CD4-positive, alpha-beta T cell treated with Interleukin-15 for 4 hours (primary cell): ENCODE measurements at regions not wholly inside any gene's neighbourhood (a gene's known extent, or its start where the extent isn't known, plus 50 kb on each side); places are given as distances from the start of the nearest gene placed in this dataset.
"Not testable (repeated sequence)": the region's sequence is repeated elsewhere in the genome, so short reads cannot be mapped to it uniquely, and the experiment has no call there.

Experiments used
- DNase-seq: peaks from one replicate; pipeline ENCODE4 v3.0.0-alpha.2; 2020; ENCODE audit warnings: low spot score

DNA sequence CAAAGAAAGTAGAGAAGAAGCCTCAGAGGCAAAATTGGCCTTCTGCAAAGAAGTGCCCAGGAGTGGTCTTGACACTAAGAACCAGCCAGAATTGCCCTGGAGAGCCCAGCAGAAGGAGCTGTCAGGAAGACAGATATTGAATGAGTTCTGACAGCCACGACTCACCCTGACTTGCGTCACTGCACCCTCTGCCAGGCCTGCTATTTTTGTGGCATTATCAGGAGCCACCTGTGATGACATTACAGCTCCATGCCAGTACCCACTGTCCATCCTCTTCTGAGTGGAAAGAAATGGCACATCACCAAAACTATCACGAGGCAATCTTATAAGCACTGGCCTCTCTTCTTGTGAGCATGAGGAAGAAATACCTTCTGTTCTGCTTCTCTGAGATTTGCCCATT is 67.7 kb downstream of the SMIM20 start:
- DNase-seq: no peak

DNA sequence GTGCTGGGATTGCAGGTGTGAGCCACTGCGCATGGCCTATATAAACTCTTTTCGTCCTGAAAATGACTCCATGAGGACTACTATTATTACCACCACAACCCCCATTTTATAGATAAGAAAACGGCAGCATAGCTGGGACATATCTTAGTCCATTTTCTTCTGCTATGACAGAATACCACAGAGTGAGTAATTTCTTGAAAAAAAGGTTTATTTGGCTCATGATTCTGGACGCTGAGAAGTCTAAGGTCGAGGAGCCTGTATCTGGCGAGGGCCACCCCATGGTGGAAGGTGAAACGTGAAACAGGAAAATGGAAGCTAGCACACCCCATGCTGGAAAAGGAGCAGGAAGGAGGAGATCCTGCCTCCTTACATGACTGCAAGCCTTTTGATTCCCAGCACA is 68.9 kb downstream of the SMIM20 start:
- DNase-seq: no peak

DNA sequence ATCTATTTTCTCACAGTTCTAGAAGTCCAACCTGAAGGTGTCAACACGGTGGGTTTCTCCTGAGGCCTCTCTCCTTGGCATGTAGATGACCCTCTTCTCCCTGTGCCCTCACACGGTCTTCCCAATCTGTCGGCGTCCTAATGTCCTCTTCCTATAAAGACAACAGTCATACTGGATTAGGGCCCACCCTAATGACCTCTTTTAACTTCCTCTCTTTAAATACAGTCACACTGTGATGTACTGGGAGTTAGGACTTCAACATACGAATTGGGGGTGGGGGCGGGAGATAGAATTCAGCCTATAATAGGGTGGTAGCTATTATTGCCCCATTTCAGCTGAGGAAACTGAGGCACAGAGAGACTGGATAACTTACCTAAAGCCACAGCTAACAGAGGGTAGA is 70.2 kb downstream of the SMIM20 start:
- DNase-seq: no peak

DNA sequence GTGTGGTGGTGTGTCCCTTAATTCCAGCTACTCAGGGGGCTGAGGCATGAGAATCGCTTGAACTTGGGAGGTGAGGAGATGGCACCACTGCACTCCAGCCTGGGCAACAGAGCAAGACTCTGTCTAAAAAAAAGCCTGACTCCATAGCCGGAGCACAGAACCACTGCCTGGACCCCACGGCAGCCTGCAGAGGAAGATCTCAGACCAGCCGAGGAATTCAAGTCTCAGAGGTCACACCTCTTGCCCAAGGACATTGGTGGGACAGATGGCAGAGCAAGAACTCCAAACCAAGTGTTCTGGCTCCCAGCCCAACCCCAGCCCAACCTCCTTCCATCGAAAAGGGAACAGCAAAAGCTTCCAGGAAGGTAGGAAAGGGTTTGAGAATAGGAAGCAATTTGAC is 70.8 kb downstream of the SMIM20 start:
- DNase-seq: no peak

DNA sequence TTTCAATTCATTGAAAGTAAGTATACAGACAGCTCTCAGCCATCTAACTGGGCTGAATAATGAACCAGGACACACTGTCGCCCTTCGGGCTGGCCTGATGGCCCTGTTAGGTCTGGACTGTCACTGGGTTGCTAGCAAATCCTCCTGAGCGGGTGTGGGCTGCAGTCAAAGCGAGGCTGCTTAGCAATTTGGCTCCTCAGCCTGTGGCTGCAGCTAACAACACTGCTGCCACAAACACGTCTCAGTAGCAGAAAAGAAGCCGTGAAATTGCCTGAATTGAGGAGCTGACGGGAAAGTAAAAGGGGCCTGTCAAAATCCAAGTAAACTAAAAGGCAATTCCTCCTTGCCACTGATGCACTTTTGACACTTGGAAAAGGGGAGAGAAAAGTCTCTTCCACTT is 72.8 kb downstream of the SMIM20 start:
- no peak for DNase-seq

DNA sequence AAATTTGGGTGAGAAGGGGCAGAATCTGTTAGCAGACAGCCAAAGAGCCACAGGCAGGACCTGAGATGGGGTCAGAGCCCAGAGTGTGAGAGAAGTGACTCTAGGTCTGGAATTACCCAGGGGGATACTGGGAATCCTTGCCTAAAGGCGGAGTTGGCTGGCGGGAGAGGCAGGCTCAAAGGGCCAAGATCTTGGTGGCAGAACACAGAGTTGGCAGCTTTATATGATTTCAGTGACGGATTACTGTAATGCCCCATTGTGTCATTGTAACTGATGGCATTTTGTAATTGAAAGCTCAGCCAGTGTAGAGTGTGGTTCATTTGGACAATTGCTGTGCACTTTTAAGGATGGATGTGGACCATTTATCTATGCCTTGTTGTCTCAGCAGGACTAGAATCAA is 77.3 kb downstream of the SMIM20 start:
- DNase-seq: no peak

DNA sequence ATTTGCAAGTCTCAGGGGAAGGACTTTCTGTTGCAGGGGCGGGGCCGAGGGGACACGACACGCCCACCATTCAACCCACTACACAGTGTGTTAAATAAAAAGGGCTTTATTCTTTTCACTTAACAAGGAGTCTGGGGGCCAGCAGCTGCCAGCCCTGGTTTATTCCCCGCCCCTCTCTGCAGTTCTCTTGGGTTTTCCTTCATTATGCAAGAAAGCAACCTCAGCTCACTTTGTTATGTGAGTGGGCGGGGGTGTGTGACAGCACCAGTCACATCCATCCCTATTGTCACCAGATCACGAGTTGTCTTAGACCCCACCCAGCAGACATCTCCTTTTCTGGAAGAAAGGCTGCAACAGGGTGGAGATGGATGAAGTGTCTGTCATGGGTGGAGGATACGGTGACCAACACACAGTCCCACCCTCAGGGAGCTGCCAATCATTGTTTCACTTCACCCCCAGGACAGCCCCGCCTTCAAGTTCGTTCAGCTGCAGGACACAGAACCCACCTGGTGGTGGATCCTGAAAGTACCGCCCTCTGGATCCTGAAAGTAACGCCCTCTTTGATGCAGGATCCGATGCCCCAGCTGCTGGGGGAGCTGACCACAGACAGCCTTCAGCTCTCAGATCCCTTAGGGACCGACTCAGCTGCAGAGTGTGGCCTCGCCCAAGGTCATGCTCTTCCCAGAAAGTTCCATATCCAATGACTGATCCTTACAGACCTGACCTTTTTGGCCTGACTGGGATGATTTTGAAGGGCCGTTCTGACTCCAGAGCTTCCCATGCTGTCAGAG is 79.6 kb downstream of the SMIM20 start:
- DNase-seq: no peak

DNA sequence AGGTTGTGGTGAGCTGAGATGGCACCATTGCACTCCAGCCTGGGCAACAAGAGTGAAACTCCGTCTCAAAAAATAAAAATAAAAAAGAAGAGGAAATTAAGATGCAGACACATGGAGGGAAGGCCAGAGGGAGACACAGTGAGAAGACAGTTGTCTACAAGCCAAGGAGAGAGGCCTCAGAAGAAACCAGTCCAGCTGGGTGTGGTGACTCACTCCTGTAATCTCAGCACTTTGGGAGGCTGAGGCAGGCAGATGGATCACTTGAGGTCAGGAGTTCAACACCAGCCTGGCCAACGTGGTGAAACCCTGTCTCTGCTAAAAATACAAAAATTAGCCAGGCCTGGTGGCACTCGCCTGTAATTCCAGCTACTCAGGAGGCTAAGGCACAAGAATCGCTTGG is 80.6 kb downstream of the SMIM20 start:
- DNase-seq: not testable (repeated sequence)

DNA sequence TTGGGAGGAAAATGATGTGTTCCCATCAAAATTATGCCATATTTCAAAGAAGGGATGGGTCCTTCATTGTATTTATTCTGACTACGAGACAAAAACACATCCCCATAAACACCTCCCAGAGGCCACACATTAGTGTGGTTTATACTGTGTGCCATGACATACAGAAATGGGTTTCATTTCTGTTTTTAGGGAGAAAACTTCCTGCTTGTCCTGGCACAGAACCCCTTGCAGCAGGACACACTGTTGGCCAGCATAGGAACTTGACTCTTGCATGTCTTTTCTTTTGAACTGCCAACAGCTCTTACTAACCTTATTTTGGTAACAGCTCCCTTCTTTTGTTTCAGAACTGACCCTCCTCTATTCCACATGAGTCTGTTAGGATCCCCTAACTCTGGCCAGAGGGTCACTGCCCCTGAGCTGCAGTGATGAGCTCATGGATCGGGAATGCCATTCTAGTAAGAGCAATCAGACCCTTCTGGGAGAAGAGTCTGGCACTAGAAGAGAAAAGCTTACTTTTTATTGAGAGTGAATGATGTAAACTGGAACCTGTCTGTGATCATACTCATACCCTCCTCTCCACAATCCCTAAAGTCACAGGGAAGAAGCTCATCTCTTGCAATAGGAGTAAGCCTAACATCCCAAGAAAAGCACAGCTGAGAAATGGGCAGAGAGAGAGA is 86.4 kb downstream of the SMIM20 start:
- no peak for DNase-seq

DNA sequence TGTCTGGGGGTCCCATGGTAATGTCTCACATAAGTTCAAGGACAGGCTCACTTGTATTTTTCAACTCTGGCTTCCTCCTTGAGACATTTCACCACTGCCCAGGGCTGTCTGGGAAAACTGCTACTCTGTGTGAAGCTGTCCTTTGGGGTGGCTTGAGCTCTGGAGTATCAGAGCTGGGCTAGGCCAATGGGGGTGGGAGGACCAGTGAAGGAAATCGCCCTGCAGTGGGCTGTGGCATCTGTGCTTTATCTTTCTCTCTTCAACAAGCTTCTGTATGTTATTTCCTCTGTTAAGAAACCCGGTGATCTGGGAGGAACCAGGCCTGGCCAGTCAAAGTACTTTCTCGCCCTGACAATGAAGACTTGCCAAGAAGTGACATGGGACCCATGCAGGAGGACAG is 87.4 kb downstream of the SMIM20 start:
- no peak for DNase-seq

DNA sequence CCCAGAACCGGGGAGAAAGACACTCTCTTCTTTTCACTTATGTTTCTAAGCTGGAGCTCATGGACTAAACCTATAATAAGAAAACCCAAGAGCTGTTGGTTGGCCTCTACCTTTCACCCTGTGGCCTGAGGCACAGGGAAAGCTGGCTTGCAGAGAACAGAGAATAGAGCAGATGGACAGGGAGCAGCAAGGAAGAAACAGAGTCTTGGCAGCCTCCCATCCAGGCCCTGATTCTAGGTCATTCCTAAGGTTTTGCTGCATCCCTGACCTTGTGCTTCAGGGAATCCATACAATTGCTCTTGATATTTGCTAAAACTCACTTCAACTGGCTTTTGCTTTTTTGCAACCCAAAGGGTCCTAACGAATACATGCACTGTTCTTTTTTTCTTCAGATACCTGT is 87.8 kb downstream of the SMIM20 start:
- DNase-seq: no peak

DNA sequence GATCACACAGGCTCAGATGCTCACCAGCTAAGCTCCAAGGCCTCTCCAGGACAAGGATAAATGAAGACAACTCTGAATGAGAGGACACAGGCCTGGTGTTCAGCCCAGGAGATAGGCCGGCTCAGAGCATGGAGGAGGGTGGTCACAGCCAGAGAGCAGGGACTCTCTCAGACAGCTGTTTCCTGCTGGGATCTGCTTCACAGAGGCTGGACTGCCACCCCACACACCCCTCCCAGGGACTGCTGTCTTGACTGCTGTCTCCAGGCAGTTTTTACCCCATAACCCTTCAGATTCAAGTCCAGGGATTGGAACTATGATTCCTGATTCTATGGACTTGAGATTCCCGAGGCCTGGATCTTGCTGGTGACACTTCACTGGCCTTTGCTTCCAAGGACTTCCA is 89.0 kb downstream of the SMIM20 start:
- no peak for DNase-seq

DNA sequence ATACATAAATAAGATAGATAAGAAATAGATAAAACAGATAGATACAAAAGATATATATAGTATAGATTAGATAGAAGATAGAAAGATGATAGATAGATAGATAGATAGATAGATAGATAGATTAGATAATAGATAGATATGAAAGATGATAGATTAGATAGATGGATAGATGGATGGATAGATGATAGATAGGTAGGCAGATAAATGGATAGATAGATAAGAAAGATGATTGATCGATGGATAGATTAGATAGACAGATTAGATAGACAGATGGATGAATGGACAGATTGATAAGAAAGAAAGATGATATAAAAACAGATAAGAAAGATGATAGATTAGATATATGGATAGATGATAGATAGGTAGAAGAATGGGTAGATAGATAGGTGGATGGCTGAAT is 90.3 kb downstream of the SMIM20 start:
- no peak for DNase-seq

DNA sequence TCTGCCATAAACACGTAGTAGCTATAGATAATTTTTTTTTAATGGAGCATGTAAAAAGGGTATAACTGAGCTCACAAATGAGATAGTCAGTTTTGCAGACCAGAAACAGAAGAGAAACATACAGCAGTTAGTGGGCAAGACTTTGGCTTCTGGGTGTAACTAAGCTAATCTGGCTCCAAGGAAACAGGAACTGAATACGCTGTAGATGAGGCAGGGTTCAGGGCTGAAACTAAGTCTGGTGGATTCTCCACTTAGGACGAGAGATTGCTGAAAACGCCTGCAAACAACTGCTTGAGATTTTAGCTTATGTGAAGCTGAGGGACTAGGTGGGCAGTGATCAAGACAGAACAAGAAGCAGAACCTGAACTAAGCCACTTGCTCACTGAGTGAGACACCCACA is 91.7 kb downstream of the SMIM20 start:
- DNase-seq: no peak

DNA sequence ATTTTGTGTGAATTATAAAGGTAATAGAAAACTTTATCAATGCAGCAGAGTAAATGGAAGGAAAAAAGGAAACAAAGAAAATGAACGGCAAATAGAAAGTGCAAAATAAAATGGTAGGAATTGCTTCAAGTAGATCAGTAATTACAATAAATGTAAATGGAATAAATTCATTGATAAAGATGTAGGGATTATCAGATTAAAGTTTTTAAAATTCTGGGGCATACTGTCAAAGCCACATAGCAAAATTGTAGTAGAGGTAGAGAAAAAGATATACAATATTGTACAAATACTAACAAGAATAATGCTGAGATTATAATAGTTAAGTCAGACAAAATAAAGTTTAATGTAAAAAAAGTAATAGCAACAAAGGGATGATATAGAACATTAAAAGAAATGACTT is 94.7 kb downstream of the SMIM20 start:
- no peak for DNase-seq

DNA sequence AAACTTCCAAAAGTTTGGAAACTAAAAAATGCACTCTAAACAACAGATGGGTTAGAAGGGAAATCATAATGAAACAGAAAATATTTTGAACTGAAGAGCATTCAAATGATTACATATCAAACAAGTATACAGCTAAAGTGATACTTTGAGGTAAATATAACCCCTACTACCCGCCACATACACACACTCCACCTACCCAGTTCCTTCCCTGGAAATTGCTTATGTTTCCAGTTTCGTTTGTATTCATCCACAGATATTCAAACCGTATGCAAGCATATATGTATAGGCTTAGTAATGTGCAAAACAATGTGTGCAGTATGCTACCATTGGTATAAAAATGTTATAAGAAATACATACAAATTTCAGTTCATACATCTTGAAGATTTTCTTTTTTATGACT is 95.5 kb downstream of the SMIM20 start:
- no peak for DNase-seq

DNA sequence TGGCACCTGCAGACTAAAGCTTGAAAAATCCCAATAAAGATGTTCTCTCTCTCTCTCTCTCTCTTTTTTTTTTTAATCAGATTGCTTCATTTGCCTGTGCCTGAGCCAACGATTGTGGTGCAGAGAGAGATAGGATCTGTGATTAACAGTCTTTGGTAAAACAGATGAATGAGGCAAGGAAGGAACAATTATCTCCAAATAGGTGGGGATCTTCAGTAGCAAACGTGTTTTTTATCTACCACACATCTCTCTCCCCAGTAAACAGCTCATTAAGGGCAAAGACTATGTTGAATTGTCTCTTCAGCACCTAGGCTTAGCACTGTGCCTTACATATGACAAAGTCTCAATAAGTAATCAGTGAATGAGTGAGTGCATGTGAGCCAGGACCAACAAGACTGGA is 96.3 kb downstream of the SMIM20 start:
- DNase-seq: no peak

DNA sequence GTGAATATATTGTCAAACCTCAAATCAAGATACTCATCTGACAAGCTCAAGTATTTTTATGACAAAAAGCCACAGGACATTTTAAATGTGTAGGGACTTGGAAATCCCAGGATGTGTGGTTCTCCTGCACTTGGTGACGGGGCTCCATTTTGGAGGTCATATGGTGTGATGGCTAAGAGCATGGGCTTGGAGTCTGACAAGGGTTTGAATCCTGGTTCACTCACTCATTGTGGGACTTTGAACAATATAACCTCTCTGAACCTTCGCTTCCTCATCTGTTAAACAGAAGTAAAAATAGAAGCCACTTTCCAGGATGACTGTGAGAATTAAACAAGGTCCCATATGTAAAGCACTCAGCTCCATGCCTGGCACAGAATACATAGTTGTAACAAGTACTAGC is 99.6 kb downstream of the SMIM20 start:
- no peak for DNase-seq

DNA sequence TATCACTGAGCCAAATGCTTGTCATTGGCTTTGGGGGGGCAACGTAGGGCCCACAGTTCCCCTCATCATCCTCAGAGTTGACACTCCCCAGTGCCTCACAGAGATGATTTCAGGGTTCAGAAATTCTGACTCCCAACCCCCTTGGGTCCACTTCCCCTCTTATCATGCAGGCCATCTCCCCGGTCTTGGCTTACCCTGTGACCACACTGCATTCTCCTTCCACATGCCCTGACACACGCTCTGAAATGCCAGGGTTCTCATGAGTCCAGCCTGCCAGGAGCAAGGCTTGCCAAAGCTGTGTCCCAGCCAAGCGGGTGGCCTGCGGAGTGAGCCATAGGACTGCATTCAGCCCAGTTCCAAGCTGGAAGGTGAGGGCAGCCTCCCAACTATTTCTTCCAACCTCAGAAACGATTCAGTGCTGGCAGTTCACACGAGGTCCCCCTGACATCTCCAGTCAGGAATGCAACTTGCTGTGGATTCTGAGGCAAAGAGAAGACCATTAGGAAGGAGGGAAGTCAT is 101.2 kb downstream of the SMIM20 start:
- DNase-seq: no peak

DNA sequence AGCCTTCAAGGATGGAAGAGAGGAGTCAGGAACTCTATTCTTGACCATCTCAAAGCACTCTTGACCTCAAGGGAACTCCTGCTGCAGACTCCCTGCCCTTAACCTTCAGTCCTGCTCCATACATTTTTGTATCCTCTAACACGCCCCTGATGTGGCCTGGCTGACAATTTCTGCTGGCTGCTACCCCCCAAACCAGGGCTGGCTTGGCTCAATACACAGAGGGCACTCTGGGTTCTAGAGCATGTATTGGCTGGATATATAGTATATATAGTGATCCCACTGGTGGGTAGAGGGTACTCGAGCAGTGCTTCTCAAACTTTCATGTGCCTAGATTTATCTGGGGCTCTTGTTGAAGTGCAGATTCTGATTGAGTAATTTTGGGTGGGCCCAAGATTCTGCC is 101.9 kb downstream of the SMIM20 start:
- DNase-seq: no peak

DNA sequence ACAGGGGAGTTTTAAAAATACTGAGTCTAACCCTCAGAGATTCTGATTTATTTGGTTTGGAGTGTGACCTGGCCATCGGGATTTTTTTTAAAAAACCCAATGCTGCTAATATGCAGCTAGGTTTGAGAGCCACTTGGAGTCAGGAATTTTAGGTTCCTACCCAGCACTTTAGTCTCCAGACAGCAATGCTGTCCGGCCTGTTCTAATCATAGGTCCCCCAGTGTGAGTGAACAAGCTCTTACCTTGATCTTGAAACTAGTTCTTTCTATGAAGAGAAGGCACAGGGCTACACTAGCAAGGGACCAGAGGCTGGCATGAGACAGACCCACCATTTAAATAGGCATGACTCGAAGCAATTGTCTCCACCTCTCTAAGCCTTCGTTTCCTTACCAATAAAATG is 103.5 kb downstream of the SMIM20 start:
- DNase-seq: no peak

DNA sequence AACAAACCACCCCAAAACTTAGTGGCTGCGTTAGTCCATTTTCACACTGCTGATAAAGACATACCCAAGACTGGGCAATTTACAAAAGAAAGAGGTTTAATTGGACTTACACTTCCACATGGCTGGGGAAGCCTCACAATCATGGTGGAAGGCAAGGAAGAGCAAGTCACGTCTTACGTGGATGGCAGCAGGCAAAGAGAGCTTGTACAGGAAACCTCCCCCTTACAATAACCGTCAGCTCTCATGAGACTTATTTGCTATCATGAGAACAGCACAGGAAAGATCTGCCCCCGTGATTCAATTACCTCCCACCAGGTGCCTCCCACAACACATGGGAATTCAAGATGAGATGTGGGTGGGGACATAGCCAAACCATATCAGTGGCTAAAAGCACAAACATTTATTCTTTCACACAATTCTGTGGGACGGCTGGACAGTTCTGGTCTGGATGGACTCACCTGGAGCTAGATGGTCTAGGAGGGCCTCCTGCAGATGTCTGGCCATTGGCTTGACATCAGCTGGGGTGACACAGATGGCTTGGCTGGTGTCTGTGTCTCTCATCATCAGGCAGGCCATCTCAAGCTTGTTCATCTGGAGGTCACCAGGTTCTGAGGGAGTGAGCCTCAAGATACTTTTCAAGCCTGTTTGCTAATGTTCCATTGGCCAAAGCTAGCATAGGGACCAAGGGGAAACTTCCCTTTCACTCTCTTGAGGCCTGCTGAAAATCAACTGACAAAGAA is 104.1 kb downstream of the SMIM20 start:
- DNase-seq: not testable (repeated sequence)

DNA sequence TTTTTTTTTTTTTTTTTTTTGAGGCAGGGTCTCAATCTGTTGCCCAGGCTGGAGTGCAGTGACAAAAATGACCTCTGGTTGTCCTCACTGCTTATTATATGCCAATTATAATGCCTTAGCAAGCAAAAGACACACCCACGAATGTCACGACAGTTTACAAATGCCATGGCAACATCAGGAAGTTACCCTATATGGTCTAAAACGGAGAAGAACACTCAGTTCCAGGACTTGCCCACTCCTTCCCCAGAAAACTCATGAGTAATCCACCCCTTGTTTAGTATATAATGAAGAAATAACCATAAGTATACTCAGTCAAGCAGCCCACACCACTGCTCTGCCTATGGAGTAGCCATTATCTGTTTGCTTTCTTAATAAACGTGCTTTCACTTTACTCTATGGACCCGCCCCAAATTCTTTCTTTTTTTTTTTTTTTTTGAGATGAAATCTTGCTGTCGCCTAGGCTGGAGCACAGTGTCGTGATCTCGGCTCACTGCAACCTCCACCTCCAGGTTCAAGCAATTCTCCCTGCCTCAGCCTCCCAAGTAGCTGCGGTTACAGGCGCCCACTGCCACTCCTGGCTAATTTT is 106.2 kb downstream of the SMIM20 start:
- peak; percentile 49 for DNase-seq
